Inflammatory macrophage treated with lipopolysaccharide for 4 hours (primary cell): ENCODE measurements at regions not wholly inside any gene's neighbourhood (a gene's known extent, or its start where the extent isn't known, plus 50 kb on each side); places are given as distances from the start of the nearest gene placed in this dataset.
"Not testable (repeated sequence)": the region's sequence is repeated elsewhere in the genome, so short reads cannot be mapped to it uniquely, and the experiment has no call there.

ENCODE experiments used
- DNase-seq: peaks from one replicate; pipeline ENCODE4 v3.0.0-alpha.2; 2020

- DNase-seq, result no peak
These were observed 210.5 kb upstream of the SHH start for GRCh38 chr7:156022483-156023459.

DNA sequence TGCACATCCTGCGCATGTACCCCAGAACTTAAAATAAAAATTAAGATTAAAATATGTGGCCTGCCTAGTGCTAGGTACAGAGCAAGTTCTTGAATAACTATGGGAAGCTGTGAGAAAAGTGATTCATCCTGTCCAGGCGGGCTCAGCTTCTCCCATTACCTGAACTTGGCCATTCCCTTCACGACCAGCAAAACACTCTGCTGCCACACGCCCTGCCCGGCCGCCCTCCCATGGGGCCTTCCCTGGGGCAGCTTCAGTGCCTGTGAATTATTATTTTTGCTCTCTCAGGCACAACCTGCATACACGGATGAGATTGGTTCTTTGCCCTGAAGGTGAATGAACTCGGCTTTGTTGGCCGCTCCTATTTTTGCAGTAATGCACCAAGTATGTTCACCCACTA lies 209.2 kb upstream of the SHH start:
- DNase-seq, result no peak

- DNase-seq, result no peak
These were observed 208.3 kb upstream of the SHH start for GRCh38 chr7:156020566-156020965.

GRCh38 chr7:156019776-156020565 lies 207.7 kb upstream of the SHH start:
- DNase-seq, result no peak

DNA sequence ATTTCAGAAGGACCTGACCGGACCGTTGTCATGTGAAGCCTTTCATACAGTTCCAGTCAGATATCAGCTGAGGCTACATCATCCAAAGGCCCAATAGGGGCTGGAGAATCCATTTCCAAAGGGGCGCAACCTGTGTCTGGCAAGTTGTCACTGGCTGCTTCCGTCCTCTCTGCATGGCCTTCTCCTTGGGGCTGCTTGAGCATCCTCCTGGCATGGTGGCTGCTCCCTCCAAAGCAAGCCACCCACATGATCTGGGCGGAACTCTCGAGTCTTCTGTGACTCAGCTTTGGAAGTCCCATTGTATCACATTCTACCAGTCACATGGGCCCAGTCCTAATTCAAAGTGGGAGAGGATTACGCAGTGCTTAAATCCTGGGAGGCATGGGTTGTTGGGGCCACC lies 207.0 kb upstream of the SHH start:
- DNase-seq, result no peak

DNA sequence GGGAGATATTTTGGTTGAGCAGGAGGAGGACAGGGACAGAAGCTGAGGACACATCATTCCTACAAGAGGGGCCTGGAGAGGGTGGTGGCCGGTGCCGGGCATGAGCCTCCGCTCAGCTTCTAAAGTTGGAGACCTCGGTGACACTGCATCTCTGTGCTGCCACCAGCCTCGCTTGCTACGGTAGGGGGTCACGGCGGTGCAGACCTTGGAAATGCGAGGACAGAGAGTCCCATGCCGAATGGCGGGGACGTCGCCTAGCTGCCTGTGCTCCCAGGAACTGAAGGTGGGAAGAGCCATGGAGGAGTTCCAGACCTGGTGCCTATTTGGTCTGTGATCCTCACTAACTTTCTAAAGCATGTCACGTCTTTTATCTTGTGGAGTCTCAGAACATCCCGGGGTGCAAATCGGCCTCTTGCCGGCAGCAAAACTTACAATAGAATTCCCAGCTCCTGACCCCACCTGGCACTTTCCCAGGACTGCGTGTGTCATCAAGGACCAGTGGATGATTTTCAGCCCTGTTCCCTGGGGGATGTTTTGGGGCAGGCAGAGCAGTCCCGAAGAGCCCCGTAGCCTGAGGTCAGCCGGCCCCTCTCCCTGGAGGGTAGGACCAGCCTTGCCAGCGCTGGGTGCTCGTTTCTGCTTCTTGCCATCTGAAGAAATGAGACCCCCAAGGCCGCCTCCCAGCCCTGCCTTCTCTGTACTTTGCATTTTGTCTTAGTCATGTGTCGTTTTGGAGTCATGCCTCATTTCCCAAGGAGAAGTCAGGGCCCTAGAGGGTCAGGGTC lies 205.8 kb upstream of the SHH start:
- no peak for DNase-seq

DNA sequence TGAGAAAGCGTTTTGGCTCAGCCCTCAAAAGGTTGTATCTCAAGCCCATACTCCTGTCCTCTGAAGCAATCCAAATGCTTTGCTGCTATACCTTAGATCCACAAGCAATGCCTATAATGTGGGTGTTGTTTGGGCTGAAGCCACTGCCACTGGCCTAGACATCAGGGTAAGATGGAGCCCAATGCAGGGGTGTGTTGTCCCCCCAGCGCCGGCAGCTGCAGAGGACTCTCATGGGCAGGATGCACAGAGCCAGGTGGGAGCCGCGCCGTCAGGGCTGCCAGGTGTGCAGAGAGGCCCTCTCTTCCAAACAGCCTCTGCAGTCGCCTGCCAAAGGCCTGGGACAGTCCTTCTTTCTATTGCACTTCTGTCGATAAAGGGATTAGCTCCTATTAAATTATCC lies 205.2 kb upstream of the SHH start:
- DNase-seq, result no peak

DNA sequence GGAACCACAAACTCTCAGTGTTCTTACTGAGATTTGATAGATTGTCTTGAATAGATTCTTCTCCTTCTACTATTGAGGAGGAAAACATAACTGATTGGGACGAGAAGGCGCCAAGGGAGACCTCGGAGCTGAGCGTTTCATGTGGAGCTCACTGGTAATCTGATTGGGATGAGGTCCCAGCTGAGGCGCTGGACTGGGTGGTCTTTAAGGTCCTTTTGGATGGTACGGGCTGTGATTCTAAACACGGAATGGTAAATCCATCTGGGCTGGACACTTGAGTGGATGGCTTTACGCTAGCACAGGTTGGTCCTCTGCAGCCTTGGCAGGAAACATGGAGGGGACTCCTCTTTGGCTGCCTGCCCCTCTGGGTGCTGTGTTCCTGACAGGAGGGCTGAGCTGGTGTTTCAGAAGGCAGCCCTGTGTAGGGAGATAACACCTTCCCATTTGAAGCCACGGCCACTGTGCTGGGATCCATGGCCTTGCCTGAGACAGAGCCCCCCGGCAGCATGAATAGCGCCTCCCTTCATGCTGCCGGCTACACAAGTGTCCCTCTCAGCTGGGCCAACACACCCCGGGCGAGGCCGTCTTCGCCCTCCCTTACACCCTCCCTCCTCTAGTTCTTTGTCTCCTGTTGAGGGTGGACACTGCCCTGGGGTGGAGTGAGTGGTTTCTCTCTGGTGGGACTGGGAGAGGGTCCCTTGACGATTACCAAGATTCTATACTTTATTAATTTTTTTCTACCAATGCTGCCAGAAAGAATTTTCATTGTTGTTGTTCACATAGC lies 203.2 kb upstream of the SHH start:
- DNase-seq, result no peak

GRCh38 chr7:156014808-156015207 lies 202.5 kb upstream of the SHH start:
- no peak for DNase-seq

- DNase-seq, result no peak
These were observed 201.9 kb upstream of the SHH start for GRCh38 chr7:156014201-156014600.

DNA sequence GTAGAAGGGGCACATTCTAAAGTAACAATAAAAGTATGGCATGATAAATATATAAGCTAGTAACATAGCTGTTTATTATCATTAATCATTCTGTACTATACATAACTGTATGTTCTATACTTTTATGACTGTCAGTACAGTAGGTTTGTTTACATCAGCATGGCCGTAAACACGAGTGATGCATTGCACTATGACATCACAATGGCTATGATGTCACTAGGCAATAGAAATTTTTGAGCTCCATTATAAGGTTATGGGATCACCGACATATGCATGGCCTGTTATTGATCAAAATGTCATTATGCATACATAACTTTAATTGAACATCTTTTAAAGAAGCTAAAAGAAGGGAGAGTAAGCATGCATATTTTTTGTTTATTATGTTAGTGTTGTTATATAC lies 200.1 kb upstream of the SHH start:
- no peak for DNase-seq

DNA sequence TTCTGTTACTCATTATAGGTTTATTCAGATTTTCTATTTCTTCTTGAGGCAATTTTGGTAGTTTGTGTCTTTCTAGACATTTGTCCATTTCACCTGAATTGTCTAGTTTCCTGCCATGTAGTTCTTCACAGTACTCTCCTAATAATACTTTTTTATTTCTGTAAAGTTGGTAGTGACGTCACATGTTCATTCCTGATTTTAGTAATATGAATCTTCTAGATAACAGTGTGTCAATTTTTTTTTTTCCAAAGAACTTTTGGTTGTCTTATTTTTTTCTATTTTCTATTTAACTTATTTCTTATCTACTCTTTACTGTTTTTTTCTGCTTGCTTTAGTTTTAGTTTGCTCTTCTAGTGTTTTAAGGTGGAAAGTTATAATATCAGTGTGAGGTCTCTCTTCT lies 197.3 kb upstream of the SHH start:
- DNase-seq, result no peak

- not testable (repeated sequence) for DNase-seq
These were observed 194.6 kb upstream of the SHH start for GRCh38 chr7:156006876-156007275.

DNA sequence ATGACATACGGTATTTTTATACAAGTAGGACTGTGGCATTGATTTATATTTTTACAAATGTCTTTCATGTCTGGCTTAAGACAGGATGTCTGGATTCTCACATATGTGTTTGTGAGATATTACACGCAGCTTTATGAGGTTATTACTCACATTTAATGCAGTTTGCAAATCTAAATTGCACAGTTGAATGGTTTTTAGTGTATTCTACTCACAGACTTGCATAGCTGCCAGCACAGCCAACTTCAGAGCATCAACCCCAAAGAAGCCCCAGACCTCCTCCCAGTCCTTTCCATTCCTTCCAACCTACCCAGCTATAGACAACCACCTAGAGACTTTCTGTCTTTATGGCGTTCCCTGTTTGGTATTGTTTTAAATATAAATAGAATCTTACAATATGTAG lies 193.8 kb upstream of the SHH start:
- no peak for DNase-seq

DNA sequence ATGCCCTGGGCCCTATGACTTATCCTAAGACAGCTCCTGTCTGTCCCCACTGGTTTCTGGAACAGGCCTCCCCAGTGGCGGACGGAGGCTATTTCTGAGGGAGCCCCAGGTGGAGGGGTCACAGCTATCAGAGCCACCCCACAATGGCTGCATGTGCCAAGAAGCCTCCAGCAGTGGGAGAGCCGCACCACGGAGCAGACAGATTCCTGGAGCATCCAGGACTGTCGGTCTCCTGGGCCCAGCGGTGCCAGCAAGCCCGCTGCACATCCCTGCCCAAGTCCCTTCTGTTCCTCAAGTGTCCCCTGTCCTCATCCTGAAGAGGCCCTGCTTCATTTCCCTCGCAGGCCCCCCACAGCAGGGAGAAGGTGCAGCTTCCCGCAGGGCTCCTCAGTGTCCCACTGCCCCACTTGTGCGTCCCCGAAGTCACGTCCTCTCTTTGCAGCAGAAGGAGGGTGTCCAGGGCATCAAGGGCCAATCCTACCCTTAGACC lies 193.0 kb upstream of the SHH start:
- DNase-seq, result no peak

- DNase-seq, result no peak
These were observed 192.3 kb upstream of the SHH start for GRCh38 chr7:156004265-156005201.

- no peak for DNase-seq
These were observed 191.2 kb upstream of the SHH start for GRCh38 chr7:156003220-156004162.

DNA sequence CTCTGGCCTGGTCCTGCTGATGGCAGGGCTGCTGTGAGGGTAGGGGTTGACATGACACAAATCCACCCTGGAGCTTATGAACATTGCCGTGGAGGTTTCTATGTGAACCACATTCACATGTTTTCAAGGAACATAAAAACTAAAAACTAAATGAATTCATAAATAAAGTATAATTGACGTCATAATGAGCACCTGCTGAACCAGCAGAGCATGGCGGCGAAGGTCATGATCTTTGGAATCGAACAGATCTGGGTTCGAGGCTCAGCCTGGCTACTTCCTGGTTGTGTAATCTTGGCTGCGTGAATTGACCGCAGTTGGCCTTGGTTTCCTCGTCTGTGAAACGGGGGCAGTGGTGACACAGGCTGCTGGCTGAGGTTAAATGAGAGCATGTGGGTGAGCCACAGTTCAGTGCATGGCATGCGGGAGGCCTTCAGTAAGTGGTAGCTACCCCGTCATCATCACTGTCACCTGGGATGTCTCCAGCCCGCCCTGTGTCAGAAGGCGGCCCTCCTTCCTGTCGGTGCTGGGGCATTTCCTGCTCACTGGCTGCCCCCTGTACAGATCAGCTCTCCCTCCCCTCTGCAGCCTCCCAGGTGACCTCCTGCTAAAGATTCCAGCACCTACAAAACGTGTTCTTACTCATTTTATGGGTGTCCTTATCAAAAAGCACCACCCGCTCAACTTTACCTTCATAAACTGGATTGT lies 190.3 kb upstream of the SHH start:
- no peak for DNase-seq
